ENCODE measurements at regions not wholly inside any gene's neighbourhood (a gene's known extent, or its start where the extent isn't known, plus 50 kb on each side); places are given as distances from the start of the nearest gene placed in this dataset.

- no peak for DNase-seq (ENCODE audit: low read depth)
- H3K4me3 ChIP-seq (ENCODE audit: low read depth, low read length) = no peak overlapping the region
- no peak for TF ChIP-seq CTCF (IDR thresholded peaks at IDR 0.05; ENCODE audit: low read depth, low read length, missing control alignments)
- in situ Hi-C loops (cut with HindIII; ENCODE audit: low sequenced_read_pairs) = no loop called here
These were observed 124.9 kb downstream of the CBLL2 start for GRCh38 chrX:22397566-22397965.

- TF ChIP-seq CTCF (IDR thresholded peaks at IDR 0.05; ENCODE audit: low read depth, low read length, missing control alignments) = no peak
- H3K4me3 ChIP-seq (ENCODE audit: low read depth, low read length) = no peak overlapping the region
- no peak for DNase-seq (ENCODE audit: low read depth)
- in situ Hi-C loops (cut with HindIII; ENCODE audit: low sequenced_read_pairs) = no loop called here
These were observed 126.9 kb downstream of the CBLL2 start for GRCh38 chrX:22399437-22400192.

GRCh38 chrX:22404297-22404696 is 131.6 kb downstream of the CBLL2 start:
- TF ChIP-seq CTCF (IDR thresholded peaks at IDR 0.05; ENCODE audit: low read depth, low read length, missing control alignments) = no peak
- no peak for DNase-seq (ENCODE audit: low read depth)
- H3K4me3 ChIP-seq (ENCODE audit: low read depth, low read length) = no peak overlapping the region
- in situ Hi-C loops (cut with HindIII; ENCODE audit: low sequenced_read_pairs) = no loop called here

- DNase-seq (ENCODE audit: low read depth) = no peak
- H3K4me3 ChIP-seq (ENCODE audit: low read depth, low read length) = no peak overlapping the region
- no peak for TF ChIP-seq CTCF (IDR thresholded peaks at IDR 0.05; ENCODE audit: low read depth, low read length, missing control alignments)
- in situ Hi-C loops (cut with HindIII; ENCODE audit: low sequenced_read_pairs) = no loop called here
These were observed 133.6 kb downstream of the CBLL2 start for GRCh38 chrX:22406201-22406737.

- DNase-seq (ENCODE audit: low read depth) = no peak
- H3K4me3 ChIP-seq (ENCODE audit: low read depth, low read length) = no peak overlapping the region
- in situ Hi-C loops (cut with HindIII; ENCODE audit: low sequenced_read_pairs) = no loop called here
- no peak for TF ChIP-seq CTCF (IDR thresholded peaks at IDR 0.05; ENCODE audit: low read depth, low read length, missing control alignments)
These were observed 136.7 kb downstream of the CBLL2 start for GRCh38 chrX:22409418-22409817.

GRCh38 chrX:22424122-22424915 is 151.6 kb downstream of the CBLL2 start:
- no peak overlapping the region for H3K4me3 ChIP-seq (ENCODE audit: low read depth, low read length)
- in situ Hi-C loops (cut with HindIII; ENCODE audit: low sequenced_read_pairs) = no loop called here
- TF ChIP-seq CTCF (IDR thresholded peaks at IDR 0.05; ENCODE audit: low read depth, low read length, missing control alignments) = no peak
- DNase-seq (ENCODE audit: low read depth) = no peak

All from astrocyte of the cerebellum (primary cell).